Osteoblast (primary cell): ENCODE measurements at regions not wholly inside any gene's neighbourhood (a gene's known extent, or its start where the extent isn't known, plus 50 kb on each side); places are given as distances from the start of the nearest gene placed in this dataset.
"Not testable (repeated sequence)": the region's sequence is repeated elsewhere in the genome, so short reads cannot be mapped to it uniquely, and the experiment has no call there.

Source experiments
- DNase-seq: peaks from one replicate; pipeline ENCODE4 v3.0.0; 2011; ENCODE audit warnings: low spot score, mixed read lengths; ENCODE audit not compliant: insufficient read length; ENCODE audit errors: missing footprints
- H2AFZ ChIP-seq: 2 replicates; pipeline ENCODE4 v1.6.0; 2011; ENCODE audit warnings: mild to moderate bottlenecking, low read length
- H3K27ac ChIP-seq: 2 replicates; pipeline ENCODE4 v1.5.1; 2011; ENCODE audit warnings: mild to moderate bottlenecking, low read depth, low read length, moderate library complexity
- H3K27me3 ChIP-seq: 2 replicates; pipeline ENCODE4 v1.6.0; 2012; ENCODE audit warnings: mild to moderate bottlenecking, control low read depth, inconsistent platforms, low read length, moderate library complexity; ENCODE audit not compliant: insufficient read depth
- H3K36me3 ChIP-seq: 2 replicates; pipeline ENCODE4 v1.5.1; 2011; ENCODE audit warnings: mild to moderate bottlenecking, low read length, control low read depth, moderate library complexity; ENCODE audit not compliant: insufficient read depth
- H3K4me1 ChIP-seq: 2 replicates; pipeline ENCODE4 v1.5.1; 2011; ENCODE audit warnings: mild to moderate bottlenecking, low read length, control low read depth, moderate library complexity; ENCODE audit not compliant: insufficient read depth
- H3K4me2 ChIP-seq: 2 replicates; pipeline ENCODE4 v1.6.0; 2011; ENCODE audit warnings: mild to moderate bottlenecking, low read length; ENCODE audit not compliant: insufficient read depth
- H3K4me3 ChIP-seq: fragments of 200-600 bp; sonication (generic); 3 replicates; pipeline ENCODE4 v1.5.1; 2012; ENCODE audit warnings: mild to moderate bottlenecking, low read length, inconsistent platforms; ENCODE audit not compliant: insufficient read depth
- H3K79me2 ChIP-seq: 2 replicates; pipeline ENCODE4 v1.6.0; 2012; ENCODE audit warnings: mild to moderate bottlenecking, low read length, control low read depth, inconsistent platforms; ENCODE audit not compliant: insufficient read depth
- H3K9me3 ChIP-seq: 2 replicates; pipeline ENCODE4 v1.5.1; 2011; ENCODE audit warnings: low read depth, low read length, control low read depth
- H4K20me1 ChIP-seq: 2 replicates; pipeline ENCODE4 v1.6.0; 2012; ENCODE audit warnings: mild to moderate bottlenecking, low read length, control low read depth; ENCODE audit not compliant: insufficient read depth
- TF ChIP-seq, protein P1 (sequence below): IDR thresholded peaks from 2 replicates; pipeline ENCODE4 v1.5.1; 2011; ENCODE audit warnings: mild to moderate bottlenecking, low read depth, low read length, moderate library complexity; ENCODE audit errors: extremely low read depth

GRCh38 chr18:8910843-8911242 lies 191.7 kb upstream of the NDUFV2 start:
- H3K27me3 ChIP-seq = no peaks in the 10 kb centered on the region
- DNase-seq = peak; percentile 69
- no peak overlapping the region for H3K27ac ChIP-seq
- TF ChIP-seq, protein P1, sequence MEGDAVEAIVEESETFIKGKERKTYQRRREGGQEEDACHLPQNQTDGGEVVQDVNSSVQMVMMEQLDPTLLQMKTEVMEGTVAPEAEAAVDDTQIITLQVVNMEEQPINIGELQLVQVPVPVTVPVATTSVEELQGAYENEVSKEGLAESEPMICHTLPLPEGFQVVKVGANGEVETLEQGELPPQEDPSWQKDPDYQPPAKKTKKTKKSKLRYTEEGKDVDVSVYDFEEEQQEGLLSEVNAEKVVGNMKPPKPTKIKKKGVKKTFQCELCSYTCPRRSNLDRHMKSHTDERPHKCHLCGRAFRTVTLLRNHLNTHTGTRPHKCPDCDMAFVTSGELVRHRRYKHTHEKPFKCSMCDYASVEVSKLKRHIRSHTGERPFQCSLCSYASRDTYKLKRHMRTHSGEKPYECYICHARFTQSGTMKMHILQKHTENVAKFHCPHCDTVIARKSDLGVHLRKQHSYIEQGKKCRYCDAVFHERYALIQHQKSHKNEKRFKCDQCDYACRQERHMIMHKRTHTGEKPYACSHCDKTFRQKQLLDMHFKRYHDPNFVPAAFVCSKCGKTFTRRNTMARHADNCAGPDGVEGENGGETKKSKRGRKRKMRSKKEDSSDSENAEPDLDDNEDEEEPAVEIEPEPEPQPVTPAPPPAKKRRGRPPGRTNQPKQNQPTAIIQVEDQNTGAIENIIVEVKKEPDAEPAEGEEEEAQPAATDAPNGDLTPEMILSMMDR = no peak
- H2AFZ ChIP-seq = peak overlapping the region; percentile 53
- H3K4me3 ChIP-seq = no peak overlapping the region
- H3K4me2 ChIP-seq = peak overlapping the region; percentile 54
- no peaks in the 10 kb centered on the region for H3K79me2 ChIP-seq
- H3K36me3 ChIP-seq = no peaks in the 10 kb centered on the region
- H3K4me1 ChIP-seq = no peaks in the 10 kb centered on the region
- no peaks in the 10 kb centered on the region for H3K9me3 ChIP-seq
- H4K20me1 ChIP-seq = no peaks in the 10 kb centered on the region

- TF ChIP-seq, protein P1 = no peak
- no peak overlapping the region for H3K4me3 ChIP-seq
- H4K20me1 ChIP-seq = no peaks in the 10 kb centered on the region
- DNase-seq = no peak
- no peaks in the 10 kb centered on the region for H3K27me3 ChIP-seq
- H2AFZ ChIP-seq = peak overlapping the region; percentile 88
- no peaks in the 10 kb centered on the region for H3K79me2 ChIP-seq
- no peak overlapping the region for H3K4me2 ChIP-seq
- H3K4me1 ChIP-seq = no peaks in the 10 kb centered on the region
- no peak overlapping the region for H3K27ac ChIP-seq
- H3K36me3 ChIP-seq = no peaks in the 10 kb centered on the region
- H3K9me3 ChIP-seq = no peaks in the 10 kb centered on the region
These were observed 190.8 kb upstream of the NDUFV2 start for GRCh38 chr18:8911408-8912340.

DNA sequence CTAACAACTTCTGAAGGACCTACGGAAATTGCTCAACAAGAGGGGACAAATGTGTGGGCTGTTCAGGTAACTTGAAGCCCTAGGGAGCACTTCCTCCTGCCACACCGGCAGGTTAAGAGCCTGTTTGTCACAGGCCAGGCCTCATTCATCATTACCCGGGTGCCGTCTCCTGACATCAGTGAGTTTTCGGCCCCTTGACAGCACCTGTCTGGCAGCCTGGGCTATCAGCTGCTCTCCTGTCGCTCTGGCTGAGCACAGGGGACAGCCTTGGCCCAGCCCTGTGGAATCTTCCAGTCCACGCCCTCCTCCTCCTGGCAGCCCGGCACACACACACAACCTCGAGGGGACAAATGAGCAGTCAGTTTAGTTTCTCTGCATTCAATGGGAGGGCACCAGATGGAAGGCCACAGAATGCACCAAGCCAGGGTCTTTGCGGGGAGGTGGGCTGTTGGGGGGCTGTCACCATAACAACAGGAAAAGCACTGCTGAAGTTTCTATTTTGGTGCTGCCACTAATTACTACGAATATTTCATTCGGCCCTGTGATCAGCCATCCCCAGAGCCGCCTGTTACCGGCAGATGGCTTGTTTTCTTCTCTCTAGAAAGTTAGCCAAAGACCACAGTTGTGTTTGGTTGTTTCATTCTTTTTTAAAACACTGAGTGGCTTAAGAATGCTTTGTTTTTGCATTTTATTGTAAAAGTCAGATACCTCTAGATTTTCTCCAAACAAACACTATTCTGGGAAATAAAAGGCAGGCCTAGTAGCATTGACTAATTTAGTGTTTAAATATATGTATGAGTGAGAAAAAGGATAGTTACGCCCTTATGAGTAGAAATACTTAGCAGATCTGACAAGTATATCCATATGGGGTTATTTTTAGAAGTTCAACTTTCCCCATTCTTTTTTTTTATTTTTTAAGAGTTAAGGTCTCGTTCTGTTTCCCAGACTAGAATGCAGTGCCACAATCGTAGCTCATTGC lies 189.9 kb upstream of the NDUFV2 start:
- no peak overlapping the region for H3K27ac ChIP-seq
- no peaks in the 10 kb centered on the region for H4K20me1 ChIP-seq
- DNase-seq = no peak
- H3K36me3 ChIP-seq = no peaks in the 10 kb centered on the region
- H3K79me2 ChIP-seq = no peaks in the 10 kb centered on the region
- no peaks in the 10 kb centered on the region for H3K9me3 ChIP-seq
- peak overlapping the region; percentile 13 for H3K4me2 ChIP-seq
- H2AFZ ChIP-seq = peak overlapping the region; percentile 88
- no peak overlapping the region for H3K4me3 ChIP-seq
- no peaks in the 10 kb centered on the region for H3K27me3 ChIP-seq
- H3K4me1 ChIP-seq = no peaks in the 10 kb centered on the region
- TF ChIP-seq, protein P1 = no peak

- not testable (repeated sequence) for H3K27me3 ChIP-seq, H3K9me3 ChIP-seq, DNase-seq, H3K79me2 ChIP-seq, H3K4me3 ChIP-seq, H3K27ac ChIP-seq, H3K4me2 ChIP-seq, H3K36me3 ChIP-seq, H2AFZ ChIP-seq, H3K4me1 ChIP-seq, H4K20me1 ChIP-seq
These were observed 188.7 kb upstream of the NDUFV2 start for GRCh38 chr18:8913606-8914403.

- not testable (repeated sequence) for H3K4me2 ChIP-seq, H3K9me3 ChIP-seq, H3K79me2 ChIP-seq, H3K27me3 ChIP-seq, H3K36me3 ChIP-seq, H3K4me1 ChIP-seq, H3K27ac ChIP-seq, DNase-seq, H2AFZ ChIP-seq, H4K20me1 ChIP-seq, H3K4me3 ChIP-seq
These were observed 187.9 kb upstream of the NDUFV2 start for GRCh38 chr18:8914404-8915264.
